Smooth muscle cell (in vitro differentiated cells): ENCODE measurements at regions not wholly inside any gene's neighbourhood (a gene's known extent, or its start where the extent isn't known, plus 50 kb on each side); places are given as distances from the start of the nearest gene placed in this dataset.

Experiments
- DNase-seq: peaks from one replicate; lab custom pipeline; 2025; ENCODE audit not compliant: unreplicated experiment; lab: John Stamatoyannopoulos, UW
- H2AFZ ChIP-seq: fragments of 200-600 bp; sonication (generic); 2 replicates; pipeline ENCODE4 v1.6.0; 2016; ENCODE audit warnings: antibody characterized with exemption, low read depth, mild to moderate bottlenecking
- H3F3A ChIP-seq: fragments of 200-600 bp; sonication (generic); 2 replicates; pipeline ENCODE4 v1.6.0; 2017; ENCODE audit warnings: antibody characterized with exemption, low read depth
- H3K27ac ChIP-seq: fragments of 200-600 bp; sonication (generic); 2 replicates; pipeline ENCODE4 v1.5.1; 2016; ENCODE audit warnings: low read depth, mild to moderate bottlenecking
- H3K27me3 ChIP-seq: fragments of 200-600 bp; sonication (generic); 2 replicates; pipeline ENCODE4 v1.6.1; 2016; ENCODE audit warnings: low read depth, mild to moderate bottlenecking
- H3K36me3 ChIP-seq: fragments of 200-600 bp; sonication (generic); 2 replicates; pipeline ENCODE4 v1.5.1; 2016; ENCODE audit warnings: low read depth
- H3K4me1 ChIP-seq: fragments of 200-600 bp; sonication (generic); 2 replicates; pipeline ENCODE4 v1.5.1; 2016; ENCODE audit warnings: low read depth
- H3K4me2 ChIP-seq: fragments of 200-600 bp; sonication (generic); 2 replicates; pipeline ENCODE4 v1.6.0; 2016; ENCODE audit warnings: mild to moderate bottlenecking
- H3K4me3 ChIP-seq: fragments of 200-600 bp; sonication (generic); 2 replicates; pipeline ENCODE4 v1.5.1; 2016; ENCODE audit warnings: mild to moderate bottlenecking
- H3K79me2 ChIP-seq: fragments of 200-600 bp; sonication (generic); 2 replicates; pipeline ENCODE4 v1.6.0; 2016; ENCODE audit warnings: low read depth, mild to moderate bottlenecking
- H3K9ac ChIP-seq: fragments of 200-600 bp; sonication (generic); 2 replicates; pipeline ENCODE4 v1.6.0; 2016; ENCODE audit warnings: low read depth
- H3K9me3 ChIP-seq: fragments of 200-600 bp; sonication (generic); replicated peaks from 2 replicates; pipeline ENCODE4 v1.5.1; 2016; ENCODE audit warnings: low read depth
- H4K20me1 ChIP-seq: fragments of 200-600 bp; sonication (generic); 2 replicates; pipeline ENCODE4 v1.6.0; 2016; ENCODE audit warnings: low read depth
- CTCF ChIP-seq: fragments of 200-600 bp; sonication (generic); IDR thresholded peaks from 2 replicates; pipeline ENCODE4 v1.5.1; 2017; ENCODE audit warnings: borderline replicate concordance, mild to moderate bottlenecking, antibody characterized with exemption; ENCODE audit not compliant: insufficient read depth, poor library complexity, severe bottlenecking
- WGBS: methylation state at CpG from one replicate; pipeline ENCODE4 v1.1.7; 2016; ENCODE audit warnings: low lambda C conversion rate; 5-methylcytosine and 5-hydroxymethylcytosine counted together

- H3K9ac ChIP-seq, result no peak overlapping the region
- no peaks in the 10 kb centered on the region for H3K4me1 ChIP-seq
- 73% methylated on average over 1 of the region's 1 CpG for WGBS
- no peak overlapping the region for H3K4me3 ChIP-seq
- no peak overlapping the region for H3K4me2 ChIP-seq
- no peaks in the 10 kb centered on the region for H3K79me2 ChIP-seq
- H3K36me3 ChIP-seq, result no peaks in the 10 kb centered on the region
- no peaks in the 10 kb centered on the region for H3F3A ChIP-seq
- H3K27me3 ChIP-seq, result no peaks in the 10 kb centered on the region
- H3K9me3 ChIP-seq, result no peaks in the 10 kb centered on the region
- no peak for DNase-seq
- H2AFZ ChIP-seq, result no peak overlapping the region
- TF ChIP-seq CTCF, result no peak
- H4K20me1 ChIP-seq, result no peaks in the 10 kb centered on the region
- no peak overlapping the region for H3K27ac ChIP-seq
Measured at GRCh38 chr4:28221536-28221935, 1360.9 kb downstream of the STIM2 start.

GRCh38 chr4:28225050-28225449 lies 1364.4 kb downstream of the STIM2 start:
- H3K36me3 ChIP-seq, result no peaks in the 10 kb centered on the region
- no peak overlapping the region for H3K9ac ChIP-seq
- no peaks in the 10 kb centered on the region for H3K79me2 ChIP-seq
- peak; percentile 46 for TF ChIP-seq CTCF
- H3K27me3 ChIP-seq, result no peaks in the 10 kb centered on the region
- no peak overlapping the region for H3K27ac ChIP-seq
- WGBS, result 72% methylated on average over 2 of the region's 2 CpGs
- H3K4me3 ChIP-seq, result no peak overlapping the region
- peaks cover 15% of the 10 kb centered on the region for H3K4me1 ChIP-seq
- no peaks in the 10 kb centered on the region for H4K20me1 ChIP-seq
- H2AFZ ChIP-seq, result peak overlapping the region; percentile 48
- H3F3A ChIP-seq, result no peaks in the 10 kb centered on the region
- H3K4me2 ChIP-seq, result no peak overlapping the region
- no peaks in the 10 kb centered on the region for H3K9me3 ChIP-seq
- no peak for DNase-seq

- Histone ChIP-seq H3K36me3 (no peaks in the 10 kb centered on the region), H3K27ac (no peak overlapping the region), H3K9ac (no peak overlapping the region), H3F3A (no peaks in the 10 kb centered on the region), H4K20me1 (no peaks in the 10 kb centered on the region), H3K4me2 (no peak overlapping the region), H3K4me3 (no peak overlapping the region), H3K4me1 (peaks cover 15% of the 10 kb centered on the region), H3K9me3 (no peaks in the 10 kb centered on the region), H3K79me2 (no peaks in the 10 kb centered on the region), H2AFZ (peak overlapping the region; percentile 48), H3K27me3 (no peaks in the 10 kb centered on the region)
- 65% methylated on average over 4 of the region's 4 CpGs for WGBS
- no peak for TF ChIP-seq CTCF
- DNase-seq, result no peak
Measured at GRCh38 chr4:28225689-28226353, 1365.2 kb downstream of the STIM2 start.

GRCh38 chr4:28226962-28227361 lies 1366.3 kb downstream of the STIM2 start:
- H3K79me2 ChIP-seq, result no peaks in the 10 kb centered on the region
- no peak overlapping the region for H2AFZ ChIP-seq
- H3K9ac ChIP-seq, result no peak overlapping the region
- TF ChIP-seq CTCF, result no peak
- WGBS, result 50% methylated on average over 1 of the region's 1 CpG
- no peak overlapping the region for H3K4me3 ChIP-seq
- H3K27ac ChIP-seq, result no peak overlapping the region
- H3K9me3 ChIP-seq, result no peaks in the 10 kb centered on the region
- H3K36me3 ChIP-seq, result no peaks in the 10 kb centered on the region
- H3K27me3 ChIP-seq, result no peaks in the 10 kb centered on the region
- H3K4me1 ChIP-seq, result peaks cover 15% of the 10 kb centered on the region
- DNase-seq, result no peak
- no peak overlapping the region for H3K4me2 ChIP-seq
- H3F3A ChIP-seq, result no peaks in the 10 kb centered on the region
- no peaks in the 10 kb centered on the region for H4K20me1 ChIP-seq
